Ishikawa (cell line): ENCODE measurements at regions not wholly inside any gene's neighbourhood (a gene's known extent, or its start where the extent isn't known, plus 50 kb on each side); places are given as distances from the start of the nearest gene placed in this dataset.

ENCODE experiments used
- CEBPB ChIP-seq: IDR thresholded peaks from 2 replicates; pipeline ENCODE4 v1.6.1; 2012
- CREB1 ChIP-seq: IDR thresholded peaks from 2 replicates; pipeline ENCODE4 v1.6.1; 2012; ENCODE audit warnings: low read depth
- EP300 ChIP-seq: IDR thresholded peaks from 2 replicates; pipeline ENCODE4 v1.6.1; 2012; ENCODE audit warnings: borderline replicate concordance
- FOXM1 ChIP-seq: IDR thresholded peaks from 2 replicates; pipeline ENCODE4 v1.6.1; 2012; ENCODE audit warnings: low read depth, borderline replicate concordance
- NFIC ChIP-seq: IDR thresholded peaks from 2 replicates; pipeline ENCODE4 v1.6.1; 2012
- TAF1 ChIP-seq: IDR thresholded peaks from 2 replicates; pipeline ENCODE4 v1.6.1; 2012; ENCODE audit warnings: low read depth, mild to moderate bottlenecking
- YY1 ChIP-seq: IDR thresholded peaks from 2 replicates; pipeline ENCODE4 v1.6.1; 2012; ENCODE audit warnings: low read depth
- ZBTB7A ChIP-seq: IDR thresholded peaks from 2 replicates; pipeline ENCODE4 v1.6.1; 2012; ENCODE audit warnings: low read depth
- TF ChIP-seq, protein P1 (sequence below): IDR thresholded peaks from 2 replicates; pipeline ENCODE4 v1.6.1; 2012; ENCODE audit warnings: low read depth, mild to moderate bottlenecking

DNA sequence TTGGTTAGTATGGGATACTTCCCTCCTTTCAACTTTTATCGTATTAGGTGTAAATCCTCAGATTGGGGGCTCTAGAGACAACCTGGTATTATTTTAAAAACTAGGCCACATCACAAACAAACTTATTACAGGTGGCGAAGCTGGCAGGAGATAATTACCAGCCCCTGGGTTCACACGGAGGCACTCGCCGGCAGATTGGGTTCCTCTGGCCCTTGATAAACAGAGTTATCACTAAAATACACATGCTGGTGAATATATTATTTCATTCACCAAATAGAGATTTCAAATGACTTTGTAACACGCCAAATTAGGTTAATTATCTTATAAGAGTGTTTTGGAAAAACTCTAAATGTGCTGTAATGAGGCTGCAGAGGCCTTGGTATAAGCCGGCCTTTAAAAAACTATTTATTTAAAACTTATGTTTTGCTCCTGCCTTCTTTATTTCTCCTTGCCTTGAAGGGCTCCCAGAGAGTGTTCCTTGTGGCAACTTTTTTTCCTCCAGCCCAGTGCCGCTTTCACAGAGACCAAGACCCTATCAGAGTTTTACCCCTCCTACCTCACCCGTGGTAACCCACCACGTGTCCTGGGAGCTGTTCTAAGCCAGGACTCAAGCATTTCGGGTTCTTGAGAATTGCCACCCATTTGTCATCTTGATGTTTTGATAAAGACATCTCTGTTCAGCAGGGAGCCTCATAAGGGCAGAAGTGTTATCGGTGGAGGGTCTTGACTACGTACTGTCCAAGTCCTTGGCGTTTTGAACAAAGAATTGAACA is 468.6 kb upstream of the CFAP20DC start:
- TF ChIP-seq NFIC (no peak), FOXM1 (no peak), YY1 (no peak), CEBPB (no peak), CREB1 (no peak), TAF1 (no peak), ZBTB7A (no peak), EP300 (no peak)
- TF ChIP-seq, protein P1, sequence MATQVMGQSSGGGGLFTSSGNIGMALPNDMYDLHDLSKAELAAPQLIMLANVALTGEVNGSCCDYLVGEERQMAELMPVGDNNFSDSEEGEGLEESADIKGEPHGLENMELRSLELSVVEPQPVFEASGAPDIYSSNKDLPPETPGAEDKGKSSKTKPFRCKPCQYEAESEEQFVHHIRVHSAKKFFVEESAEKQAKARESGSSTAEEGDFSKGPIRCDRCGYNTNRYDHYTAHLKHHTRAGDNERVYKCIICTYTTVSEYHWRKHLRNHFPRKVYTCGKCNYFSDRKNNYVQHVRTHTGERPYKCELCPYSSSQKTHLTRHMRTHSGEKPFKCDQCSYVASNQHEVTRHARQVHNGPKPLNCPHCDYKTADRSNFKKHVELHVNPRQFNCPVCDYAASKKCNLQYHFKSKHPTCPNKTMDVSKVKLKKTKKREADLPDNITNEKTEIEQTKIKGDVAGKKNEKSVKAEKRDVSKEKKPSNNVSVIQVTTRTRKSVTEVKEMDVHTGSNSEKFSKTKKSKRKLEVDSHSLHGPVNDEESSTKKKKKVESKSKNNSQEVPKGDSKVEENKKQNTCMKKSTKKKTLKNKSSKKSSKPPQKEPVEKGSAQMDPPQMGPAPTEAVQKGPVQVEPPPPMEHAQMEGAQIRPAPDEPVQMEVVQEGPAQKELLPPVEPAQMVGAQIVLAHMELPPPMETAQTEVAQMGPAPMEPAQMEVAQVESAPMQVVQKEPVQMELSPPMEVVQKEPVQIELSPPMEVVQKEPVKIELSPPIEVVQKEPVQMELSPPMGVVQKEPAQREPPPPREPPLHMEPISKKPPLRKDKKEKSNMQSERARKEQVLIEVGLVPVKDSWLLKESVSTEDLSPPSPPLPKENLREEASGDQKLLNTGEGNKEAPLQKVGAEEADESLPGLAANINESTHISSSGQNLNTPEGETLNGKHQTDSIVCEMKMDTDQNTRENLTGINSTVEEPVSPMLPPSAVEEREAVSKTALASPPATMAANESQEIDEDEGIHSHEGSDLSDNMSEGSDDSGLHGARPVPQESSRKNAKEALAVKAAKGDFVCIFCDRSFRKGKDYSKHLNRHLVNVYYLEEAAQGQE: no peak
